ENCODE measurements at regions not wholly inside any gene's neighbourhood (a gene's known extent, or its start where the extent isn't known, plus 50 kb on each side); places are given as distances from the start of the nearest gene placed in this dataset.

DNA sequence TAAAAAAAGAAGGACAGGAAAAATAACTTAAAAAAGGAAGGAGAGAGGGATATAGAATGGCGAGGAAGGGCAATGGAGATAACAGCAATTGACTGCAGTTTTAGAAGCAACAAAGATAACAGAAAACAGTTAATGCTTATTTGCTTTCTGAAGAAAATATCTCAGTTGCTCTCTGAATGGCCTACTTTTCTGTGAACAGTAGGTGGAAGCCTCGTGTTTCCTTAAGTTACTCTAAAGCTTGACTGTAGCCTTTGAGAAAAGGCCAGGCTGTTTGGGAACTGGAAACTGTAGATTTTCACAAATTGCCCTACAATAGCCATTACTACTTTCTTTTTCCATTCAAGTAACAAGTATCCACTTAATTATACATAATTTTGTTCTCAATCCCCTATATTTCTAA, 404.5 kb downstream of the YTHDC2 start:
- TF ChIP-seq, protein P1, sequence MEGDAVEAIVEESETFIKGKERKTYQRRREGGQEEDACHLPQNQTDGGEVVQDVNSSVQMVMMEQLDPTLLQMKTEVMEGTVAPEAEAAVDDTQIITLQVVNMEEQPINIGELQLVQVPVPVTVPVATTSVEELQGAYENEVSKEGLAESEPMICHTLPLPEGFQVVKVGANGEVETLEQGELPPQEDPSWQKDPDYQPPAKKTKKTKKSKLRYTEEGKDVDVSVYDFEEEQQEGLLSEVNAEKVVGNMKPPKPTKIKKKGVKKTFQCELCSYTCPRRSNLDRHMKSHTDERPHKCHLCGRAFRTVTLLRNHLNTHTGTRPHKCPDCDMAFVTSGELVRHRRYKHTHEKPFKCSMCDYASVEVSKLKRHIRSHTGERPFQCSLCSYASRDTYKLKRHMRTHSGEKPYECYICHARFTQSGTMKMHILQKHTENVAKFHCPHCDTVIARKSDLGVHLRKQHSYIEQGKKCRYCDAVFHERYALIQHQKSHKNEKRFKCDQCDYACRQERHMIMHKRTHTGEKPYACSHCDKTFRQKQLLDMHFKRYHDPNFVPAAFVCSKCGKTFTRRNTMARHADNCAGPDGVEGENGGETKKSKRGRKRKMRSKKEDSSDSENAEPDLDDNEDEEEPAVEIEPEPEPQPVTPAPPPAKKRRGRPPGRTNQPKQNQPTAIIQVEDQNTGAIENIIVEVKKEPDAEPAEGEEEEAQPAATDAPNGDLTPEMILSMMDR (IDR thresholded peaks at IDR 0.05): no peak
- no peak for TF ChIP-seq EP300 (IDR thresholded peaks at IDR 0.05)

Measured in ovary (tissue), 3 donors.